NCI-H2227 (cell line): ENCODE measurements at regions not wholly inside any gene's neighbourhood (a gene's known extent, or its start where the extent isn't known, plus 50 kb on each side); places are given as distances from the start of the nearest gene placed in this dataset.

Source experiments
- DNase-seq: peaks from one replicate; lab custom pipeline; 2025; ENCODE audit not compliant: unreplicated experiment; lab: John Stamatoyannopoulos, UW

GRCh38 chr11:91871791-91872190 lies 352.8 kb upstream of the FAT3 start:
- DNase-seq, result no peak

- DNase-seq, result no peak
Measured at GRCh38 chr11:91871048-91871447, 353.6 kb upstream of the FAT3 start.

- DNase-seq, result no peak
Measured at GRCh38 chr11:91869686-91870085, 354.9 kb upstream of the FAT3 start.

GRCh38 chr11:91866642-91867041 lies 358.0 kb upstream of the FAT3 start:
- no peak for DNase-seq

- no peak for DNase-seq
Measured at GRCh38 chr11:91860661-91861060, 364.0 kb upstream of the FAT3 start.

- no peak for DNase-seq
Measured at GRCh38 chr11:91859666-91860065, 365.0 kb upstream of the FAT3 start.

GRCh38 chr11:91857179-91857578 lies 367.4 kb upstream of the FAT3 start:
- no peak for DNase-seq

GRCh38 chr11:91854780-91855179 lies 369.8 kb upstream of the FAT3 start:
- DNase-seq, result no peak

- no peak for DNase-seq
Measured at GRCh38 chr11:91854171-91854570, 370.4 kb upstream of the FAT3 start.

- no peak for DNase-seq
Measured at GRCh38 chr11:91851908-91852307, 372.7 kb upstream of the FAT3 start.

- DNase-seq, result no peak
Measured at GRCh38 chr11:91850533-91851275, 373.9 kb upstream of the FAT3 start.

GRCh38 chr11:91850021-91850420 lies 374.6 kb upstream of the FAT3 start:
- no peak for DNase-seq

GRCh38 chr11:91846649-91847048 lies 378.0 kb upstream of the FAT3 start:
- no peak for DNase-seq

- DNase-seq, result no peak
Measured at GRCh38 chr11:91846002-91846401, 378.6 kb upstream of the FAT3 start.

- DNase-seq, result no peak
Measured at GRCh38 chr11:91840640-91841240, 383.9 kb upstream of the FAT3 start.

GRCh38 chr11:91837411-91838330 lies 386.9 kb upstream of the FAT3 start:
- DNase-seq, result no peak

GRCh38 chr11:91835051-91835560 lies 389.5 kb upstream of the FAT3 start:
- DNase-seq, result no peak

- DNase-seq, result no peak
Measured at GRCh38 chr11:91828901-91829300, 395.7 kb upstream of the FAT3 start.

- no peak for DNase-seq
Measured at GRCh38 chr11:91825777-91826176, 398.8 kb upstream of the FAT3 start.

GRCh38 chr11:91823252-91823830 lies 401.3 kb upstream of the FAT3 start:
- DNase-seq, result no peak

- no peak for DNase-seq
Measured at GRCh38 chr11:91822805-91823204, 401.8 kb upstream of the FAT3 start.
